ENCODE measurements at regions not wholly inside any gene's neighbourhood (a gene's known extent, or its start where the extent isn't known, plus 50 kb on each side); places are given as distances from the start of the nearest gene placed in this dataset.
"Not testable (repeated sequence)": the region's sequence is repeated elsewhere in the genome, so short reads cannot be mapped to it uniquely, and the experiment has no call there.

- not testable (repeated sequence) for H3K4me1 Mint-ChIP-seq, DNase-seq, H3K27ac Mint-ChIP-seq
Observed at GRCh38 chr22:10526079-10526478, 5001.9 kb upstream of the OR11H1 start.

GRCh38 chr22:10531141-10531540 lies 4996.9 kb upstream of the OR11H1 start:
- H3K9me3 Mint-ChIP-seq; H3K4me3 Mint-ChIP-seq; DNase-seq; H3K36me3 Mint-ChIP-seq (ENCODE audit: low read depth); H3K27me3 Mint-ChIP-seq; H3K27ac Mint-ChIP-seq; H3K4me1 Mint-ChIP-seq; intact Hi-C loops (cut with micrococcal nuclease): not testable (repeated sequence)

More at GRCh38 chr22:10526079-10526478, 5001.9 kb upstream of the OR11H1 start:
- H3K4me3 Mint-ChIP-seq; H3K27me3 Mint-ChIP-seq; intact Hi-C loops (cut with micrococcal nuclease); H3K9me3 Mint-ChIP-seq; H3K36me3 Mint-ChIP-seq (ENCODE audit: low read depth): not testable (repeated sequence)

GRCh38 chr22:10572531-10572930 lies 4955.5 kb upstream of the OR11H1 start:
- H3K9me3 Mint-ChIP-seq; H3K36me3 Mint-ChIP-seq (ENCODE audit: low read depth); H3K27ac Mint-ChIP-seq; DNase-seq; H3K27me3 Mint-ChIP-seq; intact Hi-C loops (cut with micrococcal nuclease); H3K4me3 Mint-ChIP-seq; H3K4me1 Mint-ChIP-seq: not testable (repeated sequence)

- H3K27ac Mint-ChIP-seq; H3K27me3 Mint-ChIP-seq; DNase-seq; intact Hi-C loops (cut with micrococcal nuclease); H3K9me3 Mint-ChIP-seq; H3K4me1 Mint-ChIP-seq; H3K36me3 Mint-ChIP-seq (ENCODE audit: low read depth); H3K4me3 Mint-ChIP-seq: not testable (repeated sequence)
Observed at GRCh38 chr22:10601071-10601470, 4926.9 kb upstream of the OR11H1 start.

GRCh38 chr22:10631961-10632360 lies 4896.0 kb upstream of the OR11H1 start:
- H3K4me3 Mint-ChIP-seq; H3K27ac Mint-ChIP-seq; intact Hi-C loops (cut with micrococcal nuclease); DNase-seq; H3K9me3 Mint-ChIP-seq; H3K27me3 Mint-ChIP-seq; H3K36me3 Mint-ChIP-seq (ENCODE audit: low read depth); H3K4me1 Mint-ChIP-seq: not testable (repeated sequence)

- H3K4me1 Mint-ChIP-seq; H3K27ac Mint-ChIP-seq; H3K9me3 Mint-ChIP-seq; DNase-seq; intact Hi-C loops (cut with micrococcal nuclease); H3K36me3 Mint-ChIP-seq (ENCODE audit: low read depth); H3K27me3 Mint-ChIP-seq; H3K4me3 Mint-ChIP-seq: not testable (repeated sequence)
Observed at GRCh38 chr22:10635341-10635740, 4892.7 kb upstream of the OR11H1 start.

- H3K9me3 Mint-ChIP-seq; H3K4me3 Mint-ChIP-seq; DNase-seq; intact Hi-C loops (cut with micrococcal nuclease); H3K27ac Mint-ChIP-seq; H3K4me1 Mint-ChIP-seq; H3K36me3 Mint-ChIP-seq (ENCODE audit: low read depth); H3K27me3 Mint-ChIP-seq: not testable (repeated sequence)
Observed at GRCh38 chr22:10662818-10663217, 4865.2 kb upstream of the OR11H1 start.

GRCh38 chr22:10673065-10673464 lies 4854.9 kb upstream of the OR11H1 start:
- H3K27me3 Mint-ChIP-seq; H3K36me3 Mint-ChIP-seq (ENCODE audit: low read depth); H3K27ac Mint-ChIP-seq; intact Hi-C loops (cut with micrococcal nuclease); DNase-seq; H3K4me3 Mint-ChIP-seq; H3K4me1 Mint-ChIP-seq; H3K9me3 Mint-ChIP-seq: not testable (repeated sequence)

- intact Hi-C loops (cut with micrococcal nuclease); H3K27ac Mint-ChIP-seq; DNase-seq; H3K4me3 Mint-ChIP-seq; H3K36me3 Mint-ChIP-seq (ENCODE audit: low read depth); H3K9me3 Mint-ChIP-seq; H3K27me3 Mint-ChIP-seq; H3K4me1 Mint-ChIP-seq: not testable (repeated sequence)
Observed at GRCh38 chr22:10678720-10679119, 4849.3 kb upstream of the OR11H1 start.

- H3K27ac Mint-ChIP-seq; intact Hi-C loops (cut with micrococcal nuclease); H3K4me3 Mint-ChIP-seq; H3K9me3 Mint-ChIP-seq; H3K4me1 Mint-ChIP-seq; H3K27me3 Mint-ChIP-seq; H3K36me3 Mint-ChIP-seq (ENCODE audit: low read depth); DNase-seq: not testable (repeated sequence)
Observed at GRCh38 chr22:10685436-10685835, 4842.6 kb upstream of the OR11H1 start.

- intact Hi-C loops (cut with micrococcal nuclease); H3K27ac Mint-ChIP-seq; H3K4me3 Mint-ChIP-seq; H3K4me1 Mint-ChIP-seq; H3K36me3 Mint-ChIP-seq (ENCODE audit: low read depth); H3K9me3 Mint-ChIP-seq; H3K27me3 Mint-ChIP-seq: not testable (repeated sequence)
- peak; percentile 45 for DNase-seq
Observed at GRCh38 chr22:10687256-10687655, 4840.7 kb upstream of the OR11H1 start.

GRCh38 chr22:10698836-10699235 lies 4829.2 kb upstream of the OR11H1 start:
- H3K4me1 Mint-ChIP-seq; H3K9me3 Mint-ChIP-seq; H3K27me3 Mint-ChIP-seq; intact Hi-C loops (cut with micrococcal nuclease); H3K27ac Mint-ChIP-seq; H3K4me3 Mint-ChIP-seq; DNase-seq; H3K36me3 Mint-ChIP-seq (ENCODE audit: low read depth): not testable (repeated sequence)

GRCh38 chr22:10699301-10700097 lies 4828.5 kb upstream of the OR11H1 start:
- H3K4me1 Mint-ChIP-seq; H3K4me3 Mint-ChIP-seq; intact Hi-C loops (cut with micrococcal nuclease); H3K27ac Mint-ChIP-seq; H3K9me3 Mint-ChIP-seq; H3K36me3 Mint-ChIP-seq (ENCODE audit: low read depth); DNase-seq; H3K27me3 Mint-ChIP-seq: not testable (repeated sequence)

- peaks cover 13% of the 10 kb centered on the region for H3K9me3 Mint-ChIP-seq
- intact Hi-C loops (cut with micrococcal nuclease); H3K4me3 Mint-ChIP-seq; DNase-seq; H3K36me3 Mint-ChIP-seq (ENCODE audit: low read depth); H3K27me3 Mint-ChIP-seq; H3K4me1 Mint-ChIP-seq; H3K27ac Mint-ChIP-seq: not testable (repeated sequence)
Observed at GRCh38 chr22:10708175-10708574, 4819.8 kb upstream of the OR11H1 start.

GRCh38 chr22:10710923-10711322 lies 4817.1 kb upstream of the OR11H1 start:
- H3K36me3 Mint-ChIP-seq (ENCODE audit: low read depth); H3K4me3 Mint-ChIP-seq; H3K27ac Mint-ChIP-seq; H3K27me3 Mint-ChIP-seq; H3K4me1 Mint-ChIP-seq; intact Hi-C loops (cut with micrococcal nuclease); DNase-seq: not testable (repeated sequence)
- H3K9me3 Mint-ChIP-seq: peaks cover 32% of the 10 kb centered on the region
